Lower leg skin (tissue), 4 donors: ENCODE measurements at regions not wholly inside any gene's neighbourhood (a gene's known extent, or its start where the extent isn't known, plus 50 kb on each side); places are given as distances from the start of the nearest gene placed in this dataset.

Experiments
- DNase-seq, 2 donors: peaks; one replicate each; pipeline ENCODE4 v3.0.0-alpha.2; 2019; ENCODE audit warnings: low spot score in 2 of 2
- H3K4me3 ChIP-seq: fragments of 200-600 bp; sonication (generic); 2 replicates; pipeline ENCODE4 v1.5.1; 2017; ENCODE audit warnings: mild to moderate bottlenecking, low read depth; ENCODE audit not compliant: poor library complexity, severe bottlenecking
- POLR2A ChIP-seq, 2 donors: fragments of 450-650 bp; IDR thresholded peaks; one replicate each; pipeline ENCODE4 v1.6.1; 2016 to 2017; ENCODE audit warnings: antibody characterized with exemption in 2 of 2, mild to moderate bottlenecking in 1 of 2, moderate library complexity in 1 of 2
- WGBS, 2 donors: methylation state at CpG; one replicate each; pipeline ENCODE4 v1.1.5; 2018; 5-methylcytosine and 5-hydroxymethylcytosine counted together
- intact Hi-C: fragments of 100-400 bp; cut with DNase I; formaldehyde crosslinking; loops from one replicate; pipeline ENCODE4 v1.15.0; 2023; ENCODE audit warnings: low total_unique reads
- TF ChIP-seq, protein P1 (sequence below), 3 donors: fragments of 450-650 bp; IDR thresholded peaks; one replicate each; pipeline ENCODE4 v1.5.1; 2016; ENCODE audit warnings: antibody characterized with exemption in 3 of 3, mild to moderate bottlenecking in 3 of 3, moderate library complexity in 2 of 3

DNA sequence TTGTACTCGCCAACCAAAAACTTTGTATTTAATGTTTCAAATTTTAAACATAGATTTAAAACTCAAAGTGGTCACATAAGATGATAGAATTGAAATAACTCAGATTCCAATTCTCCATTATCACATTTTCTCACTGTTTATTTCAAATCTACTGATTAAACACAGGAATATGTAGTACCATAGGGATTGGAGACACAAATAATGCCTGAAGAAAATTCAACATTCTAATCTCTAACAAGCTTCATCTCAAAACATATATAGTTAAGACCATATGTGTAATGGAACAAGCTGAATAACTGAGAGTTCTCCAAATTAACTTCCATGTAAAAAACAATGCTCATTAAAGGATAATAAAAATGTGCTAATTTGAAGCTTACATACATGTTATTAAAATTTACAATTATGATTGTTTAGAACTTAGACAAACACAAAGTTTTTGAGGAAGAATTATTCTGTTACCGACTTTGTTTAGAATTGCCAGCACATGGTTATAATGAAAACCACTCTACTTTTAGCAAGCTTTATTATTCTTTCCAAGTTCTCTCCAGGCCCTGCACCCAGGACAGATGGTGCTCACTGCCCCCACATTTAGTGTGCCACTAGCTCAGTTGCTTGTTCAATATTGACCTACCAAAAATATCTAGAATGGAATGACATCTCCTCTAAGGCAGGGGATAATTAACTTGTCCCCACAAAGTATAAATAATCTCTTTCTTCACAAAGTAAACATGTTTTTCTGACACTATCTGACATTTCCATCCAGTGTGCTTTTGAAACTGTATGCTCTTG lies 467.2 kb downstream of the TTLL7 start:
- WGBS, 2 donors, result 78 to 80% methylated on average over 2 of the region's 2 CpGs

DNA sequence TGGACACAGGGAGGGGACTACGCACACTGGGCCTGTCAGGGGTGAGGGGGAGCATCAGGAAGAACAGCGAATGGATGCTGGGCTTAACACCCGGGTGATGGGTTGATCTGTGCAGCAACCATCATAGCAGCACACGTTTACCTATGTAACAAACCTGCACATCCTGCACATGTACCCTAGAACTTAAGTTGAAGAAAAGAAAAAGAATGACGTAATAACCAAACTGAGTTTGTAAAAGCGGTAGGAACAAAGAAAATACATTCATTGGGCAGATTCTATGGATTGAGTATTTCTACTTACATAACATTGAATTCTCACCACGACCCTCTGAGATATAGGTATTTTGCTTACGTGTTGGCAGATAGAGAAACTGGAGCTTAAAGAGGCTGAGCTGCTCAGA lies 468.4 kb downstream of the TTLL7 start:
- DNase-seq, result no peak
- 93 to 94% methylated on average over 8 of the region's 8 CpGs for whole genome bisulfite sequencing, 2 donors
- TF ChIP-seq, protein P1, sequence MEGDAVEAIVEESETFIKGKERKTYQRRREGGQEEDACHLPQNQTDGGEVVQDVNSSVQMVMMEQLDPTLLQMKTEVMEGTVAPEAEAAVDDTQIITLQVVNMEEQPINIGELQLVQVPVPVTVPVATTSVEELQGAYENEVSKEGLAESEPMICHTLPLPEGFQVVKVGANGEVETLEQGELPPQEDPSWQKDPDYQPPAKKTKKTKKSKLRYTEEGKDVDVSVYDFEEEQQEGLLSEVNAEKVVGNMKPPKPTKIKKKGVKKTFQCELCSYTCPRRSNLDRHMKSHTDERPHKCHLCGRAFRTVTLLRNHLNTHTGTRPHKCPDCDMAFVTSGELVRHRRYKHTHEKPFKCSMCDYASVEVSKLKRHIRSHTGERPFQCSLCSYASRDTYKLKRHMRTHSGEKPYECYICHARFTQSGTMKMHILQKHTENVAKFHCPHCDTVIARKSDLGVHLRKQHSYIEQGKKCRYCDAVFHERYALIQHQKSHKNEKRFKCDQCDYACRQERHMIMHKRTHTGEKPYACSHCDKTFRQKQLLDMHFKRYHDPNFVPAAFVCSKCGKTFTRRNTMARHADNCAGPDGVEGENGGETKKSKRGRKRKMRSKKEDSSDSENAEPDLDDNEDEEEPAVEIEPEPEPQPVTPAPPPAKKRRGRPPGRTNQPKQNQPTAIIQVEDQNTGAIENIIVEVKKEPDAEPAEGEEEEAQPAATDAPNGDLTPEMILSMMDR (IDR thresholded peaks at IDR 0.05), result no peak
- no peak for TF ChIP-seq POLR2A (IDR thresholded peaks at IDR 0.05)

More for the DNA sequence above, 467.2 kb downstream of the TTLL7 start:
- intact Hi-C loops, result no loop called here
- no peak for DNase-seq
- TF ChIP-seq, protein P1 (IDR thresholded peaks at IDR 0.05), result no peak
- no peak for TF ChIP-seq POLR2A (IDR thresholded peaks at IDR 0.05)
- no peak overlapping the region for H3K4me3 ChIP-seq

DNA sequence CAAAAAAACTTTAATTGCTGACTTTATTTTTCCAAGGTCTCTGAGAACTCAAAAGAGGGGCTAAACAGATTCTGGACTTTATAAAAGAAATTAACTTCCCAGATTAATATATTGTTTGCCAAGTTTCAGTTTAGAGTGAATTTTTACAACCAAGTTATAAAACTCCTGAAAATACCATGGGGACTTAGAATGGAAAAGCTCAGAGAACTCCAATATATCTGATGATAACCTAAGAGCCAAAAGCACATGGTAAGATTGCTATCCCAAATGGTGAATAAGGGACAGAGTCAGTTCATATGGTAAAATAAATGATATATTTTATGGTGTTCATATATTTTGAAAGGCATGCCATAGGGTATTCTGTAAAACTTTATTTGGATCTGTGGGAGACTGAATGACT lies 470.9 kb downstream of the TTLL7 start:
- DNase-seq, result no peak
- H3K4me3 ChIP-seq, result no peak overlapping the region
- no peak for TF ChIP-seq POLR2A (IDR thresholded peaks at IDR 0.05)
- TF ChIP-seq, protein P1 (IDR thresholded peaks at IDR 0.05), result no peak
- intact Hi-C loops, result no loop called here

More for the DNA sequence above, 468.4 kb downstream of the TTLL7 start:
- intact Hi-C loops, result no loop called here
- H3K4me3 ChIP-seq, result no peak overlapping the region

DNA sequence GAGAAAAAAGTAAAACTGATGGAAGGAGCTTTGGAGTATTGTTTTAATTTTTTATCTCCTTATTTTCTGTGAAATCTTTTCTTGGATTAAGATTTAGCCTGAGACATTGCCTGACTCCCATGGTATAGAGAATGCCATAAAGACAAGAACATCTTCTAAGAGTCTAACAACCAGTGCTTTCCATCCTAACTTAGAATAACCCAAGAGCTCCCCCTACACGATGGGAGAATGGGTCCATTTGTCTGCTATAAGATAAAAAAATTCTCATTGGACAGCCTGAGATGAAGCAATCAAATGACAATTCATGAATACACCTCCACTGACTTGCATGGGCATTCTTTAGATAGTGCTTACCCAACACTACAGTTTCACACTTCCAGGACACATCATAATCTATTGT lies 478.1 kb downstream of the TTLL7 start:
- intact Hi-C loops, result no loop called here
- TF ChIP-seq, protein P1 (IDR thresholded peaks at IDR 0.05), result no peak
- TF ChIP-seq POLR2A (IDR thresholded peaks at IDR 0.05), result no peak
- 42 to 75% methylated on average over 1 of the region's 1 CpG for WGBS, 2 donors
- no peak overlapping the region for H3K4me3 ChIP-seq
- DNase-seq, result no peak

DNA sequence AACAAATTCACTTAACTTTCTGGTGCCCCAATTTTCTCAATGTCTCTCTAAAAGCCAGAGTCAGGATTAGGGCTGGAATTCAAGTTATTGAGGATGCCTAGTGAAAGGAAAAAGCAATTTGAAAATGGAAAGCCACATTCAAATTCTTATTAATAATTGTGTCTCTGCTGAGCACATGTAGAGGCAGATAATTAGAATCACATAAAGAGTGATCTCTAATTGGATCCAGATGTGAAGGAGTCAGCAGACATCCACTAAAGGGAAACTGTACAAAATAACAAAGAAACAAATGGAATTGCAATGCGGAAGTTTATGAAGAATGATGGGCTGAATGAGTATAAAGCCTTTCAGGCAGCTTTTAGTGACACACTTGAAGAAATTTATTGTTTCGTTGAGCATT lies 482.6 kb downstream of the TTLL7 start:
- no peak overlapping the region for H3K4me3 ChIP-seq
- intact Hi-C loops, result no loop called here
- no peak for TF ChIP-seq POLR2A (IDR thresholded peaks at IDR 0.05)
- TF ChIP-seq, protein P1 (IDR thresholded peaks at IDR 0.05), result no peak
- WGBS, 2 donors, result 67 to 74% methylated on average over 2 of the region's 2 CpGs
- DNase-seq, result no peak
